IMR-90 (cell line): ENCODE measurements at regions not wholly inside any gene's neighbourhood (a gene's known extent, or its start where the extent isn't known, plus 50 kb on each side); places are given as distances from the start of the nearest gene placed in this dataset.
A peak's percentile ranks its signal among the peaks of the same experiment; 100 is the strongest.

ENCODE experiments used
- ATAC-seq: fragments of 200-7000 bp; cut with Tn5 transposase; 2 replicates; pipeline ENCODE4 v1.9.1; 2020; ENCODE audit warnings: low read depth, mild to moderate bottlenecking, moderate library complexity
- BruUV-seq: library from RNA; stranded (reverse); fragments of 400-500 nt; replicated peaks from 2 replicates; lab custom pipeline; 2021; lab: Mats Ljungman, UMichigan
- CTCF ChIA-PET: fragments of 300-600 bp; formaldehyde crosslinking; extraction: SDS; loops from one replicate; lab custom pipeline; 2021; ENCODE audit warnings: antibody characterized with exemption; lab: Yijun Ruan, JAX
- POLR2A ChIA-PET: fragments of 300-600 bp; sonication (Branson Sonifier 250); formaldehyde crosslinking; loops from one replicate; lab custom pipeline; 2022; ENCODE audit warnings: antibody characterized with exemption; ENCODE audit not compliant: unreplicated experiment; lab: Charles Lee
- DNase-seq: peaks from one replicate; pipeline ENCODE4 v3.0.0; 2013
- H2AFZ ChIP-seq: replicated peaks from 2 replicates; pipeline ENCODE3; 2013; ENCODE audit warnings: low read length, mild to moderate bottlenecking; ENCODE audit not compliant: poor library complexity
- H2AK5ac ChIP-seq: 2 replicates; pipeline ENCODE4 v1.6.1; 2013; ENCODE audit warnings: low read depth, low read length, inconsistent platforms
- H2AK9ac ChIP-seq: replicated peaks from 2 replicates; pipeline ENCODE3; 2013; ENCODE audit warnings: mild to moderate bottlenecking, low read depth, low read length, moderate library complexity; ENCODE audit not compliant: poor library complexity
- H2BK120ac ChIP-seq: 2 replicates; pipeline ENCODE4 v1.6.1; 2013; ENCODE audit warnings: low read depth, low read length, inconsistent platforms
- H2BK15ac ChIP-seq: 3 replicates; pipeline ENCODE4 v1.6.1; 2013; ENCODE audit warnings: low read depth, low read length, inconsistent platforms
- H2BK20ac ChIP-seq: 2 replicates; pipeline ENCODE4 v1.6.1; 2013; ENCODE audit warnings: low read depth, mild to moderate bottlenecking, inconsistent platforms, low read length, moderate library complexity
- H2BK5ac ChIP-seq: 2 replicates; pipeline ENCODE4 v1.6.1; 2013; ENCODE audit warnings: mild to moderate bottlenecking, low read depth, low read length, inconsistent platforms; ENCODE audit not compliant: poor library complexity, severe bottlenecking
- H3K14ac ChIP-seq: replicated peaks from 2 replicates; pipeline ENCODE4 v1.6.1; 2013; ENCODE audit warnings: low read depth, low read length, inconsistent platforms
- H3K18ac ChIP-seq: 2 replicates; pipeline ENCODE4 v1.6.1; 2013; ENCODE audit warnings: low read depth, low read length, control low read depth
- H3K23ac ChIP-seq: 2 replicates; pipeline ENCODE4 v1.6.1; 2013; ENCODE audit warnings: low read depth, low read length, inconsistent platforms
- H3K27ac ChIP-seq: 2 replicates; pipeline ENCODE4 v1.5.1; 2013; ENCODE audit warnings: mild to moderate bottlenecking, control low read depth, low read length; ENCODE audit not compliant: insufficient read depth
- H3K27me3 ChIP-seq: 2 replicates; pipeline ENCODE4 v1.6.1; 2013; ENCODE audit warnings: low read length; ENCODE audit not compliant: control insufficient read depth, insufficient read depth
- H3K36me3 ChIP-seq: 2 replicates; pipeline ENCODE4 v1.6.1; 2013; ENCODE audit warnings: low read length, mixed read lengths; ENCODE audit not compliant: control insufficient read depth, insufficient read depth
- H3K4ac ChIP-seq: 2 replicates; pipeline ENCODE4 v1.6.1; 2013; ENCODE audit warnings: low read depth, low read length, inconsistent platforms
- H3K4me1 ChIP-seq: 2 replicates; pipeline ENCODE4 v1.6.1; 2013; ENCODE audit warnings: low read length, mixed read lengths; ENCODE audit not compliant: control insufficient read depth, insufficient read depth
- H3K4me2 ChIP-seq: 2 replicates; pipeline ENCODE4 v1.6.1; 2013; ENCODE audit warnings: low read depth, mild to moderate bottlenecking, control low read depth, low read length, moderate library complexity
- H3K4me3 ChIP-seq: 2 replicates; pipeline ENCODE4 v1.5.1; 2013; ENCODE audit warnings: low read depth, mild to moderate bottlenecking, control low read depth, low read length, moderate library complexity; ENCODE audit not compliant: insufficient read depth
- H3K56ac ChIP-seq: 2 replicates; pipeline ENCODE4 v1.6.1; 2013; ENCODE audit warnings: low read length, inconsistent platforms; ENCODE audit not compliant: insufficient read depth; ENCODE audit errors: extremely low read depth
- H3K79me1 ChIP-seq, 2 experiments: 2 replicates each; pipeline ENCODE4 v1.6.1; 2013; ENCODE audit warnings: low read length in 2 of 2, inconsistent platforms in 1 of 2, low read depth in 1 of 2
- H3K9ac ChIP-seq: 2 replicates; pipeline ENCODE4 v1.6.1; 2013; ENCODE audit warnings: low read depth, low read length, control low read depth
- H3K9me1 ChIP-seq: 2 replicates; pipeline ENCODE4 v1.6.1; 2013; ENCODE audit warnings: low read length, inconsistent platforms; ENCODE audit not compliant: insufficient read depth
- H3K9me3 ChIP-seq: 2 replicates; pipeline ENCODE4 v1.6.1; 2013; ENCODE audit warnings: low read length; ENCODE audit not compliant: control insufficient read depth, insufficient read depth
- H4K20me1 ChIP-seq: 2 replicates; pipeline ENCODE4 v1.6.1; 2013; ENCODE audit warnings: low read length, inconsistent platforms; ENCODE audit not compliant: insufficient read depth
- H4K5ac ChIP-seq: 2 replicates; pipeline ENCODE4 v1.6.1; 2013; ENCODE audit warnings: mild to moderate bottlenecking, low read depth, low read length, control low read depth
- H4K8ac ChIP-seq, 2 experiments: 2 replicates each; pipeline ENCODE4 v1.6.1; 2013; ENCODE audit warnings: low read depth in 2 of 2, low read length in 2 of 2, control low read depth in 1 of 2, inconsistent platforms in 1 of 2
- H4K91ac ChIP-seq: 2 replicates; pipeline ENCODE4 v1.6.1; 2013; ENCODE audit warnings: low read depth, low read length, inconsistent platforms; ENCODE audit not compliant: insufficient read depth
- BHLHE40 ChIP-seq: fragments of 150-350 bp; IDR thresholded peaks from 2 replicates; pipeline ENCODE4 v1.6.1; 2016; ENCODE audit warnings: mild to moderate bottlenecking, low read depth, low read length
- CEBPB ChIP-seq: IDR thresholded peaks from 2 replicates; pipeline ENCODE4 v1.6.1; 2012; ENCODE audit warnings: low read depth, low read length, improper control_type of control experiment
- CHD1 ChIP-seq: IDR thresholded peaks from 2 replicates; pipeline ENCODE4 v1.6.1; 2012; ENCODE audit warnings: low read depth, low read length, improper control_type of control experiment
- FOS ChIP-seq: fragments of 150-350 bp; IDR thresholded peaks from 2 replicates; pipeline ENCODE4 v1.6.1; 2016; ENCODE audit warnings: low read depth, low read length
- MAFK ChIP-seq: IDR thresholded peaks from 2 replicates; pipeline ENCODE4 v1.6.1; 2012; ENCODE audit warnings: low read depth, low read length, improper control_type of control experiment
- MAZ ChIP-seq: IDR thresholded peaks from 2 replicates; pipeline ENCODE4 v1.6.1; 2012; ENCODE audit warnings: low read depth, mild to moderate bottlenecking, low read length, improper control_type of control experiment, moderate library complexity, borderline replicate concordance
- MXI1 ChIP-seq: IDR thresholded peaks from 2 replicates; pipeline ENCODE4 v1.6.1; 2012; ENCODE audit warnings: low read depth, mild to moderate bottlenecking, low read length, moderate library complexity, borderline replicate concordance
- POLR2A ChIP-seq: IDR thresholded peaks from 2 replicates; pipeline ENCODE4 v1.6.1; 2012; ENCODE audit warnings: mild to moderate bottlenecking, low read depth, low read length
- RAD21 ChIP-seq: IDR thresholded peaks from 2 replicates; pipeline ENCODE4 v1.6.1; 2012; ENCODE audit warnings: low read length, improper control_type of control experiment
- RCOR1 ChIP-seq: IDR thresholded peaks from 2 replicates; pipeline ENCODE4 v1.6.1; 2012; ENCODE audit warnings: mild to moderate bottlenecking, low read length, improper control_type of control experiment; ENCODE audit not compliant: insufficient replicate concordance
- RFX5 ChIP-seq: IDR thresholded peaks from 2 replicates; pipeline ENCODE4 v1.8.0; 2012; ENCODE audit warnings: low read depth, mild to moderate bottlenecking, low read length, moderate library complexity
- SMC3 ChIP-seq: fragments of 150-350 bp; IDR thresholded peaks from 2 replicates; pipeline ENCODE4 v1.6.1; 2016; ENCODE audit warnings: low read depth, mild to moderate bottlenecking, antibody characterized with exemption, low read length, moderate library complexity
- WGBS, 2 experiments: methylation state at CpG; one replicate each; pipeline versions ENCODE4 v1.1.5 to v1.1.7; 2013; ENCODE audit warnings: missing lambda C conversion rate in 2 of 2; ENCODE audit not compliant: insufficient read length in 1 of 2; ENCODE audit errors: extremely low coverage in 2 of 2; 5-methylcytosine and 5-hydroxymethylcytosine counted together
- dilution Hi-C: fragments of 300-500 bp; cut with HindIII; formaldehyde crosslinking; loops from one replicate; pipeline ENCODE4 v1.14.3; 2018; ENCODE audit warnings: low sequenced_read_pairs; ENCODE audit not compliant: unreplicated experiment
- in situ Hi-C: fragments of 300-500 bp; cut with MboI; formaldehyde crosslinking; loops from 3 replicates; pipeline ENCODE4 v1.14.3; 2019; ENCODE audit warnings: low sequenced_read_pairs, inconsistent platforms, mixed read lengths
- intact Hi-C: fragments of 100-400 bp; cut with micrococcal nuclease; formaldehyde crosslinking; loops from 2 replicates; pipeline ENCODE4 v1.10.0; 2022
- TF ChIP-seq, protein P1 (sequence below): fragments of 150-350 bp; IDR thresholded peaks from 2 replicates; pipeline ENCODE4 v1.6.1; 2017; ENCODE audit warnings: mild to moderate bottlenecking, antibody characterized with exemption, low read length, low read depth

DNA sequence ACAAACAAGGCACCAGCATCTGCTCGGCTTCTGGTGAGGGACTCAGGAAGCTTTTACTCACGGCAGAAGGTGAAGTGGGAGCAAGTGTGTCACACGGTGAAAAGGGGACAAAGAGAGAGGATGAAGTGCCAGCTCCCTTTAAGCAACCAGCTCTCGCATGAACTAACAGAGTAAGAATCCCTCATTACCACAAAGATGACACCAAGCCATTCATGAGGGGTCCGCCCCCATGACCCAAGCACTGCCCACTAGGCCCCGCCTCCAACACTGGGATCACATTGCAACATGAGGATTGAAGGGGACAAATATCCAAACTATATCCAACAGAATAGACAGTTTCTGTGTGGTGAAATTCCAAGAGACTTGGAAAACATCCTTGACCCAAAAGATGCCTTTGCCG lies 198.2 kb upstream of the POU2AF2 start:
- ATAC-seq: no peak

More for the DNA sequence above, 198.2 kb upstream of the POU2AF2 start:
- no peak overlapping the region for H2BK15ac ChIP-seq
- dilution Hi-C loops (no loop called here), in situ Hi-C loops (no loop called here), intact Hi-C loops (no loop called here)
- no peak overlapping the region for H2BK20ac ChIP-seq
- no peak overlapping the region for H3K23ac ChIP-seq
- no peak overlapping the region for H2BK5ac ChIP-seq
- H3K4me2 ChIP-seq: no peak overlapping the region
- no peak for TF ChIP-seq MXI1
- TF ChIP-seq RAD21: no peak
- TF ChIP-seq BHLHE40: no peak
- TF ChIP-seq, protein P1, sequence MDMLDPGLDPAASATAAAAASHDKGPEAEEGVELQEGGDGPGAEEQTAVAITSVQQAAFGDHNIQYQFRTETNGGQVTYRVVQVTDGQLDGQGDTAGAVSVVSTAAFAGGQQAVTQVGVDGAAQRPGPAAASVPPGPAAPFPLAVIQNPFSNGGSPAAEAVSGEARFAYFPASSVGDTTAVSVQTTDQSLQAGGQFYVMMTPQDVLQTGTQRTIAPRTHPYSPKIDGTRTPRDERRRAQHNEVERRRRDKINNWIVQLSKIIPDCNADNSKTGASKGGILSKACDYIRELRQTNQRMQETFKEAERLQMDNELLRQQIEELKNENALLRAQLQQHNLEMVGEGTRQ: no peak
- TF ChIP-seq FOS: no peak
- TF ChIP-seq MAFK: no peak
- TF ChIP-seq MAZ: no peak
- no peak for TF ChIP-seq CEBPB
- no peak for TF ChIP-seq SMC3
- TF ChIP-seq POLR2A: no peak
- TF ChIP-seq CHD1: no peak
- TF ChIP-seq RCOR1: no peak
- no peak for TF ChIP-seq RFX5
- no peak overlapping the region for H3K27ac ChIP-seq
- H2BK120ac ChIP-seq: no peak overlapping the region
- no peaks in the 10 kb centered on the region for H3K36me3 ChIP-seq
- no peaks in the 10 kb centered on the region for H4K20me1 ChIP-seq
- ChIA-PET POLR2A (no interaction called here), CTCF (no interaction called here)
- no peak overlapping the region for H3K9ac ChIP-seq
- no peak overlapping the region for H2AK5ac ChIP-seq
- no peak overlapping the region for H4K5ac ChIP-seq
- H4K8ac ChIP-seq: no peak overlapping the region
- DNase-seq: peak; percentile 6
- no peaks in the 10 kb centered on the region for H3K4me1 ChIP-seq
- no peak overlapping the region for H3K18ac ChIP-seq
- H3K9me1 ChIP-seq: no peaks in the 10 kb centered on the region; the same call in 1 of the 2 replicates
- no peak overlapping the region for H3K56ac ChIP-seq
- H3K9me3 ChIP-seq: no peaks in the 10 kb centered on the region
- H3K4ac ChIP-seq: no peak overlapping the region
- H3K27me3 ChIP-seq: no peaks in the 10 kb centered on the region
- no peaks in the 10 kb centered on the region for H3K79me1 ChIP-seq
- no CpG with 5 or more reads among the region's 7 CpGs for WGBS, 2 experiments
- H2AFZ ChIP-seq: no peak overlapping the region
- no peak overlapping the region for H3K4me3 ChIP-seq
- no peak overlapping the region for H3K14ac ChIP-seq
- no peak overlapping the region for H4K91ac ChIP-seq
- no peak overlapping the region for H2AK9ac ChIP-seq
- BruUV-seq: no TSS peak
